ENCODE measurements at regions not wholly inside any gene's neighbourhood (a gene's known extent, or its start where the extent isn't known, plus 50 kb on each side); places are given as distances from the start of the nearest gene placed in this dataset.

DNA sequence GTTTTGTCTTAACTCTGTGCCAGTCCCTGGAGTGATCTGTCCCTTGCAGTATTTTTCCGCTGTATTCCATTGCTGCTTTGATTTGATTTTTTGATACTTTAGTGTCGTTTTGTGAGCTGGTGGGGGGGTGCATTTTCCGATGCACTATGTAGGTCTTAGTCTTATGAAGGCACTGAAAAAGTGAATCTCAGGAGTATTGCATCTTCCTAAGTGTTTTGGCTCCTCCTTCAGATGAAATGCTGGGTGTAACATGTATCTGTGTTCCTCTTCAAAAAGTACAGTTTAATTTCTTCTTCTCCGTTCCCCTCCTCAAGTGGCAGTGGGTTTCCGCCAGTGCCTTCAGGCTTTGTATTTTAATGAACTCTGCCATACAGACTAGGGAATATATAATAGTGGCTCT lies 580.7 kb upstream of the GJE1 start:
- Histone ChIP-seq H3K9me2 (replicated peaks; ENCODE audit: insufficient read depth, low read length) (no peaks in the 10 kb centered on the region), H2AFZ (ENCODE audit: low read length) (no peak overlapping the region), H3K27ac (ENCODE audit: low read length) (no peak overlapping the region), H4K20me1 (ENCODE audit: insufficient read depth, low read length) (no peaks in the 10 kb centered on the region), H3K4me2 (ENCODE audit: low read depth, low read length) (no peak overlapping the region), H3K9me3 (replicated peaks; ENCODE audit: insufficient read depth, low read length) (no peaks in the 10 kb centered on the region), H3K79me2 (ENCODE audit: low read length) (no peaks in the 10 kb centered on the region), H3F3A (ENCODE audit: insufficient read depth, low read length) (no peaks in the 10 kb centered on the region), H3K4me1 (ENCODE audit: low read length) (peaks cover 10% of the 10 kb centered on the region; the same call in 1 of the 2 replicates), H3K27me3 (replicated peaks; ENCODE audit: insufficient read depth, low read length) (no peaks in the 10 kb centered on the region), H3K36me3 (replicated peaks; ENCODE audit: insufficient read depth, low read length) (no peaks in the 10 kb centered on the region), H3K4me3 (ENCODE audit: low read length) (no peak overlapping the region), H3K9ac (ENCODE audit: low read length) (no peak overlapping the region)
- no peak for TF ChIP-seq EZH2phosphoT487 (IDR thresholded peaks at IDR 0.05; ENCODE audit: low read length)
- no peak for TF ChIP-seq EZH2 (optimal IDR thresholded peaks at IDR 0.05; ENCODE audit: low read depth, low read length)
- TF ChIP-seq CTCF (IDR thresholded peaks at IDR 0.05; ENCODE audit: low read length) = no peak
- no peak for DNase-seq

DNA sequence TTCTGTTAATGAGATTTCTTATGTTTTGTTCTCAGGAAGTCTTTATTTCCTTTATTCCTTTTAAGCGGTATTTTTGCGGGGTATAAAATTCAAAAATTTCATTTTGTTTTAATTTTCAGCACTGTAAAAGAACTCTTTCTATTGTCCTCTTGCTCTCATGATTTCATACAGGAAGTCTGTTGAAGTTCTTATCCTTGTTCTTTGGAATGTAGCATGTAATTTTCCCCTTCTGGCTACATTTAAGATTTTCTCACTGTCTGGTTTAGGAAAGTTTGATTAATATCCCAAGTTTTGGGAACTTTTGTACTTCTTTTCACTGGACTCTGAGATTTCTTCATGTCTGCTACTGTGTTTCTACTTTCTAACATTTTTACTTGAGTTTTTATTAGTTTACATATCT lies 581.4 kb upstream of the GJE1 start:
- H3K79me2 ChIP-seq (ENCODE audit: low read length) = no peaks in the 10 kb centered on the region
- no peak overlapping the region for H3K4me3 ChIP-seq (ENCODE audit: low read length)
- no peaks in the 10 kb centered on the region for H3K9me3 ChIP-seq (replicated peaks; ENCODE audit: insufficient read depth, low read length)
- DNase-seq = no peak
- H3K36me3 ChIP-seq (replicated peaks; ENCODE audit: insufficient read depth, low read length) = no peaks in the 10 kb centered on the region
- peaks cover 10% of the 10 kb centered on the region; the same call in 1 of the 2 replicates for H3K4me1 ChIP-seq (ENCODE audit: low read length)
- H2AFZ ChIP-seq (ENCODE audit: low read length) = no peak overlapping the region
- H3F3A ChIP-seq (ENCODE audit: insufficient read depth, low read length) = no peaks in the 10 kb centered on the region
- H3K27ac ChIP-seq (ENCODE audit: low read length) = no peak overlapping the region
- no peaks in the 10 kb centered on the region for H4K20me1 ChIP-seq (ENCODE audit: insufficient read depth, low read length)
- no peak overlapping the region for H3K4me2 ChIP-seq (ENCODE audit: low read depth, low read length)
- TF ChIP-seq EZH2 (optimal IDR thresholded peaks at IDR 0.05; ENCODE audit: low read depth, low read length) (no peak), EZH2phosphoT487 (IDR thresholded peaks at IDR 0.05; ENCODE audit: low read length) (no peak), CTCF (IDR thresholded peaks at IDR 0.05; ENCODE audit: low read length) (no peak)
- H3K9ac ChIP-seq (ENCODE audit: low read length) = no peak overlapping the region
- no peaks in the 10 kb centered on the region for H3K27me3 ChIP-seq (replicated peaks; ENCODE audit: insufficient read depth, low read length)
- no peaks in the 10 kb centered on the region for H3K9me2 ChIP-seq (replicated peaks; ENCODE audit: insufficient read depth, low read length)

DNA sequence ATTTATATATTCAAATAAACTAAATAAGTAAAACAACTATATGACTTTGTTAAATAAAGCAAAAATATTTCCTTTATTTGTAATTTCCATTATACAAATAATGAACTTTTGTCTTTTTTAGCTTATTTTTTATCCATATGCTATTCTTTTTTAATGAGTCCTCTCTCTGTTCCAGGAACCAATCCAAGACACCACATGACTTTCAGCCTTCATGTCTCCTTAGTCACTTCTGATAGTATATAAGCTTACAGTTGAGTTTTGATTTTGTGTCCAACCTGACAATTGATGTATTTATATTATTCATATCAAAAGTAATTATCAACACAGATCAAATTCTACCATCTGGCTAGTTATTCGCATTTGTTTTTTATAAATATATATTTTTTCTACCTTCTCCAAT lies 582.3 kb upstream of the GJE1 start:
- no peaks in the 10 kb centered on the region for H3K27me3 ChIP-seq (replicated peaks; ENCODE audit: insufficient read depth, low read length)
- H3K27ac ChIP-seq (ENCODE audit: low read length) = no peak overlapping the region
- H3K79me2 ChIP-seq (ENCODE audit: low read length) = no peaks in the 10 kb centered on the region
- H2AFZ ChIP-seq (ENCODE audit: low read length) = no peak overlapping the region
- no peak for DNase-seq
- no peaks in the 10 kb centered on the region for H4K20me1 ChIP-seq (ENCODE audit: insufficient read depth, low read length)
- no peaks in the 10 kb centered on the region for H3K9me2 ChIP-seq (replicated peaks; ENCODE audit: insufficient read depth, low read length)
- no peak for TF ChIP-seq EZH2 (optimal IDR thresholded peaks at IDR 0.05; ENCODE audit: low read depth, low read length)
- TF ChIP-seq EZH2phosphoT487 (IDR thresholded peaks at IDR 0.05; ENCODE audit: low read length) = no peak
- no peak for TF ChIP-seq CTCF (IDR thresholded peaks at IDR 0.05; ENCODE audit: low read length)
- H3K4me1 ChIP-seq (ENCODE audit: low read length) = peaks cover 10% of the 10 kb centered on the region; the same call in 1 of the 2 replicates
- H3K4me3 ChIP-seq (ENCODE audit: low read length) = no peak overlapping the region
- H3K4me2 ChIP-seq (ENCODE audit: low read depth, low read length) = no peak overlapping the region
- no peak overlapping the region for H3K9ac ChIP-seq (ENCODE audit: low read length)
- no peaks in the 10 kb centered on the region for H3F3A ChIP-seq (ENCODE audit: insufficient read depth, low read length)
- H3K36me3 ChIP-seq (replicated peaks; ENCODE audit: insufficient read depth, low read length) = no peaks in the 10 kb centered on the region
- H3K9me3 ChIP-seq (replicated peaks; ENCODE audit: insufficient read depth, low read length) = no peaks in the 10 kb centered on the region
